Naive B cell (primary cell): ENCODE measurements at regions not wholly inside any gene's neighbourhood (a gene's known extent, or its start where the extent isn't known, plus 50 kb on each side); places are given as distances from the start of the nearest gene placed in this dataset.

Experiments
- ATAC-seq, 2 donors: fragments of 150-1000 bp; cut with Tn5 transposase; 2 replicates each; pipeline ENCODE4 v1.10.0; 2021; ENCODE audit warnings: low read depth in 2 of 2, mild to moderate bottlenecking in 2 of 2, moderate library complexity in 2 of 2
- DNase-seq: peaks from one replicate; pipeline ENCODE4 v3.0.0; 2022
- H3K27ac Mint-ChIP-seq, 6 donors: one replicate each; pipeline ENCODE4 v1.8.0; 2020 to 2022; ENCODE audit warnings: mild to moderate bottlenecking in 6 of 6, mixed read lengths in 6 of 6, moderate library complexity in 5 of 6, inconsistent platforms in 2 of 6
- H3K27me3 Mint-ChIP-seq, 3 donors: one replicate each; pipeline ENCODE4 v1.8.0; 2021 to 2022; ENCODE audit warnings: mixed read lengths in 3 of 3, mild to moderate bottlenecking in 1 of 3
- H3K36me3 Mint-ChIP-seq, 2 donors: one replicate each; pipeline ENCODE4 v1.8.0; 2020 to 2022; ENCODE audit warnings: mixed read lengths in 2 of 2, inconsistent platforms in 1 of 2, mild to moderate bottlenecking in 1 of 2
- H3K4me1 Mint-ChIP-seq, 3 donors: one replicate each; pipeline ENCODE4 v1.8.0; 2020 to 2022; ENCODE audit warnings: mixed read lengths in 3 of 3, inconsistent platforms in 1 of 3, mild to moderate bottlenecking in 1 of 3, moderate library complexity in 1 of 3
- H3K4me3 Mint-ChIP-seq, 8 donors: one replicate each; pipeline ENCODE4 v1.8.0; 2020 to 2022; ENCODE audit warnings: mild to moderate bottlenecking in 8 of 8, mixed read lengths in 8 of 8, moderate library complexity in 8 of 8, inconsistent platforms in 2 of 8
- H3K9me3 Mint-ChIP-seq, 7 donors: one replicate each; pipeline ENCODE4 v1.8.0; 2020 to 2022; ENCODE audit warnings: mixed read lengths in 7 of 7, mild to moderate bottlenecking in 5 of 7, inconsistent platforms in 2 of 7, moderate library complexity in 1 of 7

GRCh38 chr2:45137966-45138695 is 128.9 kb upstream of the SIX2 start:
- Mint-ChIP-seq H3K36me3 (no peaks in the 10 kb centered on the region), H3K27ac (no peak overlapping the region), H3K9me3 (no peaks in the 10 kb centered on the region), H3K4me1 (peaks cover 12 to 17% (median 16%) of the 10 kb centered on the region in 3 donors), H3K27me3 (peaks cover 9 to 17% (median 12%) of the 10 kb centered on the region in 3 donors), H3K4me3 (no peak overlapping the region)
- ATAC-seq: no peak
- DNase-seq: no peak

GRCh38 chr2:45134726-45135125 is 125.5 kb upstream of the SIX2 start:
- Mint-ChIP-seq H3K4me1 (peaks cover 12 to 37% (median 16%) of the 10 kb centered on the region in 3 donors), H3K9me3 (no peaks in the 10 kb centered on the region), H3K4me3 (peak overlapping the region in 4 of 8 donors; percentile 20 to 44 (median 30)), H3K27ac (peak overlapping the region in 2 of 6 donors; percentile 1 to 57), H3K27me3 (no peaks in the 10 kb centered on the region), H3K36me3 (no peaks in the 10 kb centered on the region)
- ATAC-seq (peak; percentile 45 to 51), DNase-seq (peak; percentile 3)

DNA sequence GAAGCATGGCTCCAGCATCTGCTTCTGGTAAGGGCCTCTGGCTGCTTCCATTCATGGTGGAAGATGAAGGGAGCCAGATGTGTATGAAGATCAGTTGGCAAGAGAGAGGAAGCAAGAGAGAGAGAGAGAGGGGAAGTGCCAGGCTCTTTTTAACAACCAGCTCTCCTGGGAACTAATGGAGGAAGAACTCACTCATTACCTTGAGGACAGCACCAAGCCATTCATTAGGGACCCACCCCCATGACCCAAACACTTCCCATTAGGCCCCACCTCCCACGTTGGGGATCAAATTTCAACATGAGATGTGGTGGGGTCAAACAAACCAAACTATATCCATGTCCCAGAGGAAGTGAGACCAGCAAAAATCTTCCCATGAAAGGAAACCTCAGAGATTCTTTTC is 124.8 kb upstream of the SIX2 start:
- Mint-ChIP-seq H3K27ac (peak overlapping the region in 3 of 6 donors; percentile 40 to 91 (median 85)), H3K27me3 (no peaks in the 10 kb centered on the region), H3K4me3 (peak overlapping the region in 5 of 8 donors; percentile 6 to 82 (median 48)), H3K4me1 (peaks cover 12 to 37% (median 16%) of the 10 kb centered on the region in 3 donors), H3K36me3 (no peaks in the 10 kb centered on the region), H3K9me3 (no peaks in the 10 kb centered on the region)
- ATAC-seq (no peak), DNase-seq (no peak)

DNA sequence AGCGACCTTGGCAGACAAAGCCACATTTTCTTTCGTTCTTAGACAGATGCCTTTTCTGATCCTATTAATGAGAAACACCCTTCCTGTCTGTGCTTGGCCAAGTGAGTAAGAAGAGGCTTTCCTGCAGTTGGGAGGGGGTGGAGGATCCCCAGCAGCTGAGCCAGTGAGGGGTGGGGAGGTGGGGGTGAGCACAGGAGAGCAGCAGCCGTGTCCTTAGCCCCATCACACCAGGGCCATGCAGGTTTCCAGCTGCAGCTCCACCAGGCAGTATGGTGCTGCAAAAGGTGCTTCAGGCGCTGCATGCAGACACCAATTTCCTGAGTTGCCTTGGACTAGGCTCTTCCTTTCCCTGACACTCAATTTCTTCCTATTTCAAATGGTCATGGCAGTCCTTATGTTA is 123.3 kb upstream of the SIX2 start:
- H3K4me3 Mint-ChIP-seq: peak overlapping the region in 2 of 8 donors; percentile 23 to 36
- no peaks in the 10 kb centered on the region for H3K9me3 Mint-ChIP-seq
- H3K27me3 Mint-ChIP-seq: no peaks in the 10 kb centered on the region

GRCh38 chr2:45131587-45131986 is 122.3 kb upstream of the SIX2 start:
- H3K27ac Mint-ChIP-seq: peak overlapping the region in 1 of 6 donors; percentile 2
- peaks cover 12 to 37% (median 16%) of the 10 kb centered on the region in 3 donors for H3K4me1 Mint-ChIP-seq
- ATAC-seq (no peak), DNase-seq (no peak)
- H3K9me3 Mint-ChIP-seq: no peaks in the 10 kb centered on the region
- no peaks in the 10 kb centered on the region for H3K27me3 Mint-ChIP-seq
- H3K4me3 Mint-ChIP-seq: peak overlapping the region in 1 of 8 donors; percentile 31
- H3K36me3 Mint-ChIP-seq: no peaks in the 10 kb centered on the region

More for the DNA sequence above, 123.3 kb upstream of the SIX2 start:
- Mint-ChIP-seq H3K27ac (no peak overlapping the region), H3K36me3 (no peaks in the 10 kb centered on the region), H3K4me1 (peaks cover 12 to 37% (median 16%) of the 10 kb centered on the region in 3 donors)
- DNase-seq (no peak), ATAC-seq (no peak)

- DNase-seq: no peak
- Mint-ChIP-seq H3K27me3 (no peaks in the 10 kb centered on the region), H3K36me3 (no peaks in the 10 kb centered on the region), H3K27ac (no peak overlapping the region), H3K4me1 (peaks cover 12 to 35% (median 16%) of the 10 kb centered on the region in 3 donors), H3K9me3 (no peaks in the 10 kb centered on the region), H3K4me3 (no peak overlapping the region)
- no peak for ATAC-seq
Observed at GRCh38 chr2:45130736-45131135, 121.5 kb upstream of the SIX2 start.

DNA sequence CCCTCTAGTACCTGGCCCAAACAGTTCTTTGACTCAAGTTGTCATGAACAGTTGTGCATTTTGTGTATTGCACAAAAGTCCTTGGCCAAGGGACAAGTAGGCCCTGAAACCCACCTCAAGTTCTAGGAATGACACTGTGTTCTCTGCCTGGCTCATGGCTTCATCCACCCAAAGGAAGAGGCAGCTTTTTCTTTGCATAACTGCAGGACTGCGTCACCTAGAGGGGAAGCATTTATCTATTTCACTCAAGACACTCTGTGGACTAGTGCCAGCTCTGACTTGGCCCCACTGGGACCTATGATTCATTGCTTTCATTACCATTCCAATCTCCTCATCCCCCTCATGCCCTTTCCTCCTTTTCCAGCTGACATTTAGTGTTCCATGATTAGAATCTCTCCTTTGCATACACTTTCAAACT is 119.3 kb upstream of the SIX2 start:
- Mint-ChIP-seq H3K27ac (no peak overlapping the region), H3K36me3 (no peaks in the 10 kb centered on the region), H3K4me1 (peaks cover under 1 to 21% (median 3%) of the 10 kb centered on the region in 3 donors), H3K27me3 (no peaks in the 10 kb centered on the region), H3K4me3 (no peak overlapping the region), H3K9me3 (no peaks in the 10 kb centered on the region)
- ATAC-seq (no peak), DNase-seq (no peak)

DNA sequence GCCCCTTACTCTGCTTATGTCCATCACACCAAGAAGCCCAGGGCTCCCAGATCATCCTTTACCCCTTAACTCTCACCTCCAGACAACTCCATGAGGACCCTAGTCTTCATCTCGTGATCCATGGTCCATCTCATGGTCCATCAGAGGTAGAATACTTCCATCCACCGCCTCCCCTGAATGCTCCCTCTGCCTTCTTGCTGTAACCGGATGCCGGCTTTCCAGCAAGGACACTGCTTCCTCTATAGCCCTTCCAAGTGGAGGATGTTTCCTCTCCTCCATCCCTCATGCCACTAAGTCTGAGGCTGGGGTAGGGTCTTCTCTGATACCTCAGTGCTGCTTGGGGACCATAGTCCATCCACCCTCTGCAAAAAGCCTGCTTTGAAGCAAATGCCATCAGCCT is 118.6 kb upstream of the SIX2 start:
- H3K27ac Mint-ChIP-seq: no peak overlapping the region
- peaks cover 0 to 1% (median 0%) of the 10 kb centered on the region in 7 donors for H3K9me3 Mint-ChIP-seq
- no peaks in the 10 kb centered on the region for H3K36me3 Mint-ChIP-seq
- no peaks in the 10 kb centered on the region for H3K27me3 Mint-ChIP-seq
- H3K4me3 Mint-ChIP-seq: no peak overlapping the region
- ATAC-seq (no peak), DNase-seq (no peak)
- H3K4me1 Mint-ChIP-seq: peaks cover 0 to 19% (median 0%) of the 10 kb centered on the region in 3 donors

DNA sequence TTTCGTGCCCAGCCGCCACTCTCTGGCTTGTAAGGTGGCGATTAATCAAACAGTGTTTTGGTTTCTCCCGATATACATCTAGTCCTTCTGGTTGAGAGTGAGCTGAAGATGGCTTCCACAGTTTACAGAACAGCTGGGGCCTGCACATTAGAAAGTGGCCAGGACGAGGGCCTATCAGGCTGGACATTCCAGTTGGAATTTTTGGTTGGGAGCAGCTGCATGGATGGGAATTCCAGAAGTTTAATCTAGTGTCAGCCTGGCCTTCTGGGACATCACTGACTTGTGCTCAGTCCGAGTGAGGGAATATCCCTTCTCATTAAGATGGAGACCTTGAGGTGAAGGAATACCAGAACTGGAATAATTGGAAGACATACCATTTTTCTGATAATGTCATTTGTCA is 118.1 kb upstream of the SIX2 start:
- no peak overlapping the region for H3K4me3 Mint-ChIP-seq
- no peaks in the 10 kb centered on the region for H3K36me3 Mint-ChIP-seq
- H3K9me3 Mint-ChIP-seq: peaks cover 0 to 1% (median 0%) of the 10 kb centered on the region in 7 donors
- H3K4me1 Mint-ChIP-seq: peaks cover 0 to 14% (median 0%) of the 10 kb centered on the region in 3 donors
- no peak for ATAC-seq
- no peak for DNase-seq
- no peaks in the 10 kb centered on the region for H3K27me3 Mint-ChIP-seq
- no peak overlapping the region for H3K27ac Mint-ChIP-seq

DNA sequence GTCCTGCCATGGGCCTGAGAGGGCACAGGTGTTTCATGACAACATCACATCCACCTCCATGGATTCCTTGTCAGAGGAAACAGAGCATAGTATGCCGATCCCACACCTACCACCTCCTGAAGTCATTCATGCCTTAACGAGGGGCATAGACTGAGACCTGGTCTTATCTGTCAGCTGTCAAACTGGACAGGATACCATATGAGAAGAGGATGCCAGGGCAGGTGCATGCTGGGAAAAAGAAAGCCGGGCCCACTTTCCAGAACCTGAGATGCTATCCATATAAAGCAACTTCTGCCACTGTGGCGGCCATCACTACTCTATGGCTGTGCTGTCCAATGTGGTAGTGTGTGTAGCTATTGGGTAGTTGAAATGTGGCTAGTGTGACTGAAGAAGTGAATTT is 116.0 kb upstream of the SIX2 start:
- Mint-ChIP-seq H3K4me1 (no peaks in the 10 kb centered on the region), H3K36me3 (no peaks in the 10 kb centered on the region), H3K4me3 (no peak overlapping the region), H3K9me3 (peaks cover 0 to 1% (median 0%) of the 10 kb centered on the region in 7 donors), H3K27me3 (no peaks in the 10 kb centered on the region), H3K27ac (no peak overlapping the region)
- DNase-seq: no peak
- ATAC-seq: no peak

DNA sequence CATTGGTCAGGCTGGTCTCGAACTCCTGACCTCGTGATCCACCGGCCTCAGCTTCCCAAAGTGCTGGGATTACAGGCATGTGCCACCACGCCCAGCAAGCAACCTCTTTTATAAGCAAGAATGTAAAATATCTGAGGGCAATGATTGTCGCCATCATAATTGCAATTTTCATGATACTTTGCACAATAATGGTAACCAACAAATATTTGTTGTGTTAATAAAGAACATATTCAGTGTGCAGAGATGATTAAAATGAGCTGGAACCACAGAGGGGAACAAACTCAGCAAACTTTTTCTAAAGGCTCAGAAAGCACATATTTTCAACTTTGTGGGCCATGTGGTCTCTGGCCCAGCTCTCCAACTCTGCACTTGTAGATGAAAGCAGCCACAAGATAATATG is 115.2 kb upstream of the SIX2 start:
- no peak for DNase-seq
- no peaks in the 10 kb centered on the region for H3K36me3 Mint-ChIP-seq
- no peak for ATAC-seq
- no peaks in the 10 kb centered on the region for H3K4me1 Mint-ChIP-seq
- H3K9me3 Mint-ChIP-seq: peaks cover 0 to 1% (median 0%) of the 10 kb centered on the region in 7 donors
- H3K27ac Mint-ChIP-seq: no peak overlapping the region
- H3K4me3 Mint-ChIP-seq: no peak overlapping the region
- H3K27me3 Mint-ChIP-seq: no peaks in the 10 kb centered on the region

- H3K27ac Mint-ChIP-seq: no peak overlapping the region
- H3K27me3 Mint-ChIP-seq: no peaks in the 10 kb centered on the region
- H3K4me3 Mint-ChIP-seq: no peak overlapping the region
- no peaks in the 10 kb centered on the region for H3K4me1 Mint-ChIP-seq
- H3K9me3 Mint-ChIP-seq: peaks cover 0 to 1% (median 0%) of the 10 kb centered on the region in 7 donors
- H3K36me3 Mint-ChIP-seq: no peaks in the 10 kb centered on the region
- ATAC-seq (no peak), DNase-seq (no peak)
Observed at GRCh38 chr2:45123521-45124191, 114.4 kb upstream of the SIX2 start.

DNA sequence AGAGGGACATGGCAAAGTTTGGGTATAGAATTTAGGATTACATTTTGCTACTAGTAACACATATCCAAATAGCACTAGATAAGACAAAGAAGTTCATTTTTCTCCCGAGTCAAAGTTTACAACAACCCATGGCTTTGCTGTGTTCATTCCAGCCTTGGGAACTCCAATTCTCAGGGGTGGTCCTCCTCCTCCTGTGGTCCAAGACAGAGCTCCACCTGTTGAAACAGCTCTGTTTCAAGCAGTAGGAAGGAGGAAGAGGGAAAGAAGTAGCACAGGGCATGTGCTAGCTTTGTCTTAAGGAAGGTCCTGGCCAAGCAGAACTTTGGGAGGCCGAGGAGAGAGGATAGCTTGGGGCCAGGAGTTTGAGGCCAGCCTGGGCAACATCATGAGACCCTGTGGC is 113.8 kb upstream of the SIX2 start:
- H3K4me3 Mint-ChIP-seq: no peak overlapping the region
- ATAC-seq: no peak
- H3K27ac Mint-ChIP-seq: no peak overlapping the region

More for the DNA sequence above, 113.8 kb upstream of the SIX2 start:
- Mint-ChIP-seq H3K4me1 (no peaks in the 10 kb centered on the region), H3K27me3 (no peaks in the 10 kb centered on the region), H3K9me3 (peaks cover 0 to 1% (median 0%) of the 10 kb centered on the region in 7 donors), H3K36me3 (no peaks in the 10 kb centered on the region)
- no peak for DNase-seq
